ENCODE measurements at regions not wholly inside any gene's neighbourhood (a gene's known extent, or its start where the extent isn't known, plus 50 kb on each side); places are given as distances from the start of the nearest gene placed in this dataset.

DNA sequence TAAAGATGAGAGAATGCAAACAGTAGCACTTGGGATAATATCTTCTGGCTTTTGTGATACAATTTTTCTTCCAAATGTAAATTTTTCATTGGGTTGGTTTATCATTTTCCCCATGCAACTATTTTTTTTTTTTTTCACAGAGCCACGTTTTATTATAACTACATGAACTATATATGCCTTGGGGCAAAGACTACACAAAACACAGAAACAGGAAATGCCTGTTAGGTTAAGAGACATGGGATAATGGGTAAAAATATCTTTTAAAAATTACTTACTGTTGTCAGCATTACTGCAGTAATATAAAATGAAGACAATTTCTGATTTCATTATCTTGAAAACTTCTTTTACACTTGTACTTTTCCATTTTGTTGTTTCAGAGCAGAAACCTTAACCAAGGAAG lies 74.6 kb downstream of the DISP1 start:
- TF ChIP-seq, protein P1, sequence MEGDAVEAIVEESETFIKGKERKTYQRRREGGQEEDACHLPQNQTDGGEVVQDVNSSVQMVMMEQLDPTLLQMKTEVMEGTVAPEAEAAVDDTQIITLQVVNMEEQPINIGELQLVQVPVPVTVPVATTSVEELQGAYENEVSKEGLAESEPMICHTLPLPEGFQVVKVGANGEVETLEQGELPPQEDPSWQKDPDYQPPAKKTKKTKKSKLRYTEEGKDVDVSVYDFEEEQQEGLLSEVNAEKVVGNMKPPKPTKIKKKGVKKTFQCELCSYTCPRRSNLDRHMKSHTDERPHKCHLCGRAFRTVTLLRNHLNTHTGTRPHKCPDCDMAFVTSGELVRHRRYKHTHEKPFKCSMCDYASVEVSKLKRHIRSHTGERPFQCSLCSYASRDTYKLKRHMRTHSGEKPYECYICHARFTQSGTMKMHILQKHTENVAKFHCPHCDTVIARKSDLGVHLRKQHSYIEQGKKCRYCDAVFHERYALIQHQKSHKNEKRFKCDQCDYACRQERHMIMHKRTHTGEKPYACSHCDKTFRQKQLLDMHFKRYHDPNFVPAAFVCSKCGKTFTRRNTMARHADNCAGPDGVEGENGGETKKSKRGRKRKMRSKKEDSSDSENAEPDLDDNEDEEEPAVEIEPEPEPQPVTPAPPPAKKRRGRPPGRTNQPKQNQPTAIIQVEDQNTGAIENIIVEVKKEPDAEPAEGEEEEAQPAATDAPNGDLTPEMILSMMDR (conservative IDR thresholded peaks at IDR 0.05): no peak
- TF ChIP-seq ZFX (IDR thresholded peaks at IDR 0.05): no peak
